H4 (cell line): ENCODE measurements at regions not wholly inside any gene's neighbourhood (a gene's known extent, or its start where the extent isn't known, plus 50 kb on each side); places are given as distances from the start of the nearest gene placed in this dataset.

Experiments used
- DNase-seq: peaks from one replicate; pipeline ENCODE4 v3.0.0-alpha.2; 2015; ENCODE audit warnings: low spot score

DNA sequence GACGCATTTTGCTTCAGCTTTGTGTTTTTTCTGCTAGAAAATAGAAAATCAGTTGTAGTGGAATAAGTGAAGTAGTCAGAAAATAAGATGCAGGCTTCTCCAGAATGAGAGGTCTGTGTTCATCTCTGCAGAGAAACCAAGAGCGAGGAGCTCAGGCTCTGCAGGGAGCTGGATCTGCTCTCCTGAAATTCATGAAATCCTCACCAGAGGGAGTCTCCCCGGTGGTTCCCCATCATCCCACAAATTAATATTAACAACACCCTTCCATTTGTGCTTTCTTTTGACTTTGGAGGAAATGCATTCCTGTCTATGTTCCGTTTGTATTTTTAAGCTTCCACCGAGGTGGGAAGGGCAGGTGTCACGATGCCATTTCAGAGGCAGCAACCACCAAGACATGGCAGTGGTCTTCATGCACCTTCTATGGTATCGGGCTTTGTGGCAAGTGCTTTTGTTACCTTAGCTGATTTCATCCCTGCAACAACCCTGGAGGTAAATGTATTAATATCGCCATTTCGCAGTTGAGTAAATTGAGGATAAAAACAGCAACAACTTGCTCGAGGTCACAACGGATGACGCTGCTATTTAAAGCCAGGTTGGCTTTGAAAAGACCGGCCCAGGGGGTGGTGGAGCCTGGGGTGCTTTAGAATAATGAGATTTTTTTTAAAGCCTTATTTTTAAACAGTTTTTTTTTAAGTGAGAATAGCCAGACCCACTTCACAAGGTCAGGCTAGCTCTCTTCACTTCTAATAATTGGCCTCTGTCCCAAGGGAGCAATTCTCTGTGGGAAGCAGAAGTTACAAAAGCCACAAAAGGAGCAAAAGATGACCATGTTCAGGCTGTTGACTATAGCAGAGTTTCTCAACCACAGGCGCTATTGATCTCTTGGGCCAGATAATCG, 367.6 kb upstream of the ERCC4 start:
- no peak for DNase-seq

DNA sequence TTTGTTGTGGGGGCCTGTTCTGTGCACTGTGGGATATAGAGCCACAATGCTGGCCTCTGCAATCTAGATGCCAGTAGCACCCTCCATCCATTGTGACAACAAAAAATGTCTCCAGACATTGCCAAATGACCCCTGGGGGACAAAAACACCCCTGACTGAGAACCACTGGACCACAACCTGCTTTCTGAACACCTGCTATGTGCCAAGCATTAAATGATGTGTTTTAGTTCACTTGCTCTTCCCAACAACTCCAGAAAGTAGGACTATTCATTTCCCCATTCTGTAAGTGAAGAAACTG, 367.0 kb upstream of the ERCC4 start:
- DNase-seq = no peak

DNA sequence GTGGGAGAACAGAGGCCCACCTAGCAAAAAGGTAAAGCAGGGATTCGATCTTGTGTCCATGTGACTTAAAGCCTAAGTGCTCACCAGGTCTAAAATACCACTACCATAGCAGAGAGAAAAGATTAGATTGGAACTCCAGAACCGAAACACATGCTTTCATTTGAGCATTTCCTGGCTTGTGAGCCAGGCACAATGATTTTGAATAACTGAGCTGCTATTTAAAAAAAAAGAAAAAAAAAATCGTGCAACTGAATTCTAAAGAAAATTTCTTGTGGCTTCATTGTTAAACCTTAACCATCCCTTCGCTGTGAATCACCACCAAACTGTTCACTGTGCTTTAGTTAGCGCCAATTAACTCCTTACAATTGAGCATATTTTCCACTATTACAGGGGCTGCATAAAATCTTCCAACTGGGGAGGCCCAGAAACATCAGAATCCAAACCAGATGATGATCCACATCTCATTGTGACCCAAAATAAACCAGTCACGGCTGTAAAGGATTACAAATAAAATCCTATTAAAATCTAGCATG, 366.4 kb upstream of the ERCC4 start:
- DNase-seq = no peak

DNA sequence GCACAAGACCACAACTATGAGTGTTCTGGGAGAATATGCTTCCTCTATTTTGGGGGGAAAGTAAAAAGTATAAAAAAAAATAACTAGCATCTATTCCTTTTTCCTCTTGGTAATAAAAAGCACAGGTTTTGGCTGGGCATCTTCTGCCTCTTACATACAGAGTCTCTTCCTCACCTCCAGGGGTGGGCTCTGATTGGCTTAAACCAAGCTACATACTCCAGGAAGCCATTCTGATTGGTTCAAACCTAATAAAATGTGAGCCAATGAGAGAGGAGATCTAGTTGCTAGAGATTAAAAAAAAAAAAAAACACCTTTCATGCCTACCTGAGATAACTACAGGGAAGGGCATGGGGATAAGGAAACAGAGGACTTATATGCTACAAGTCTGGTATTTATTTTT, 365.9 kb upstream of the ERCC4 start:
- peak; percentile 13 for DNase-seq

DNA sequence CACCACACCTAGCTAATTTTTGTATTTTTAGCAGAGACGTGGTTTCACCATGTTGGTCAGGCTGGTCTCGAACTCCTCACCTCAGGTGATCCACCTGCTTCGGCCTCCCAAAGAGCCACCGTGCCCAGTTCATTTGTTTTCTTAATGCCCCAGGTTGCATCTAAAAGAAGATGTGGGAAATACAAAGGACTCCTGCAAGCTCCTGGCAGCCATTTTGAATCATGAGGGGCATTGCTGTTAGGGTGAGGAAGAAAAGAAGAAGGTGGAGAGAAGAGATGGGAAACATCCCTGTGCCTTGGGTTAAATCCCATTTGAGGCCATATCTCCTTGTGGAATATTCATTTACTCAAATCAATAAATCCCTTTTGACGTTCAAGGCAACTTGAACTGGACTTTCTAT, 365.3 kb upstream of the ERCC4 start:
- DNase-seq = no peak

DNA sequence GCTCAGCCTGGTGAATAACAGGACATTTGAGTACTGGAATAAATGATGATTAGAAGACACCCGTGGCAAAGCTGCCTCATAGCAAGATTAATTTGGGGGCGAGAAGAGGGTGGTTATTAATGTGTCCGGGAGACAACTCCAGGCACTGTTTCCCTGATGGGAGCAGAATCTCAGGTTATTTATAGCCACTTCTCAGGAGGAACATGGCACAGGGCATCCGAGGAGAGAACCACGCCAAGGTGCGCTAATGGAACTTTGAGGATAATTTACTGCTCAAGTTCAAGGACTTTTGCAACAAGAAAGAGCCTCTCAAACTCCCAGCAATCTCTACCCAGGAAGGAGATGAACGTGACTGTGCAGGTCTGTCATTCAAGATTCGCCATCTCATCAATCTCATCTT, 362.5 kb upstream of the ERCC4 start:
- DNase-seq = no peak

DNA sequence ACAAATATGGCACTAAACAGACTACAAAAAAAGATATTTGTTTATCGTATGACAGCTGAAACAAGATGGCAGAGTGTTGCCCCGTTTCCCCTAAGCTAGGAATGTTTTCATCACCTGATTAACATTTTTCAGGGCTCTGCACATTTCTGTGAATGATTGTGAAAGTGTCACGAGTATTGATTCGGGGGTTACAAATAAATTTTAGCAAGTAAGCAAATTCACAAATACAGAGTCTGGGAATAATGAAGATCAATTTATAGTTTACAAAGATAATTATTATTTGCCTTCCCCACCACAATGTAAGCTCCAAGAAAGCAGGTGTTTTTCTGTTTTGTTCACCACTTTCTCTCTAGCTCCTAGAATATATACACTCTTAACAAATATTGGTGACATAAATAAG, 361.2 kb upstream of the ERCC4 start:
- no peak for DNase-seq

DNA sequence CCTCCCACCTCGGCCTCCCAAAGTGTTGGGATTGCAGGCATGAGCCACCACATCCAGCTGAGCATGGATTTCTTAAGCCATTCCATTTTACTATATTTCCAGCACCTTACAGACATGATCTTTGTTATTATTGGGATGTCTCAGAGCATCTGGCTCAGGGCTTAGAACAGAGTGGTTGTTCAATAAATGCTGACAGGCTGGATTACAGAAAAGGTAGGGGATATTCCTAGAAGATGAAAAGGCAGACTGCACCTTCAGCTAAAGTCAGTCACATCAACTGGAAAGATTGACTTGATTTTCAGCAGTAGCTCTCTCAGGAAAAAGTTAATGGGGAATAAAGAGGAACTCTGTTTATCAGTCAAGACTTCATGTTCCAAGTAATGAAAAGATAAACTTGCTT, 360.3 kb upstream of the ERCC4 start:
- DNase-seq = no peak

DNA sequence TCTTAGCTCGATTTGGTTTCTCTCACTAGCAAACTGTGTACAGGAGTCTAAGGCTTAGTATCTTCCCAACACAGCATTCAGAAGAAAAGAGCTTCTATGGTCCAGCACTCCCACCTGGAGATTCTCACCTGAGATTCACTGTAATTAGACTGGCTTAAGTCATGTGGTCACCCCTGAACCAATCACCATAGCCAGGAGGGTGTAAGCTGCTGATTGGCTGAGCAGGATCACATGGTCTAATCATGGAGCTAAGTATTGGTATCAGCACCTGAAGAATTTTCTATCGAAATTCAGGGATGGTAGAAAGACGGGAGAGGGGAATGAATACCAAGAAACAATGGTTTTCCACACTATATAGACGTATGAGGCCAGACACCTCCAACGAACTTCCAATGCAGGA, 359.8 kb upstream of the ERCC4 start:
- no peak for DNase-seq

DNA sequence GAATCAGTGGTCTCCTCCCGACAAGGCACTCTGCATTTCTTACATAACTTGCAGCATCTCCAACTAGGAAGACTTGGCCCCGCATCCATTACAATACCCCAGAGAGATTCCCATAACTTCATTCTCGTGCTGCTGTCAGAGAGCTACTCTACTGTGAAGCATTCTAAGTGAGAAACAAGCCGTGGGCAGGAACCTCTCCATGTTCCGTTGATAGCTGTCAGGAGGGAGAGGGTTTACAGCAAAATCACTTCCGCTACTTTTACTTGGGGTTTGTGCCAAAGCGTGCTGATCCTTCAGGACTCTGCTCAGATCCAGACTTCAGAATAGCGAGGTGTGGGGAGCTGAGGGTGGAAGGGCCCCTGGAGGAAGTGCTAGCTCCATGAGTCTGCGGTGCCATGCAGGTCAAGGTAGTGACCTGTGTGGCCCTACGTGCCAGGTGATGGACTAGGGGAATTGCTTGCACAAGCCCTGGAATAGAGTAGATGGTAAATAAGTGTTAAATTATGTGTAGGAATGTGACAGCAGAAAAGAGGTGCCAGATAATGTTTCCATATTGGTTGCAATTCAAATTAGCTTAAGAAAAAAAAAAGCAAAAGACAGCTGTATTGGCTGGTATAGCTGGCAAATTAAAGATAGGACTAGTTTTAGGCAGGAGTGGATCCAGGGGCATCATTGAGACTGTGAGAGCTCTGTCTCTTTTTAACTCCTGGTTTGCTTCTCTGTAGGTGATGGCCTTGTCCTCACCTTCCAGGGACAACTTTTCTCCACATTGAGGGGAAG, 358.5 kb upstream of the ERCC4 start:
- no peak for DNase-seq

DNA sequence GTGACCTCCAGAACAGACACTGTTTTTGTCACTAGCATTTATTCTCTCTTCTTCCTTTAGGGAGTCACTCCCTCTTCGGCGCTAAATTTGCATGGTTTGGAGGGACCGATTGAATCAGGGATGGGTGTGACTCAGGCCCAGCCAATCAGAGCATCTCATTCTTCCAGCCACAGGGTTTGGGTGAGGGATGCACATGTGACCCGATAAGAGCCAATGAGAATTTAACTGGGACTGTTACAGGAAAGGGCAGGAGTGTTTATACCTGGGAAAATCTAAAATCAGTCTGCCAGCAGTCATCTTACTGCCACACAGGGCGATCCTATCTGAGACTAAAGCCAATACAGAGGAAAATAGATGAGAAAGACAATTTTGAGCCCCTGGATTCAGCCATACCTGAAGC, 351.2 kb upstream of the ERCC4 start:
- DNase-seq = no peak

DNA sequence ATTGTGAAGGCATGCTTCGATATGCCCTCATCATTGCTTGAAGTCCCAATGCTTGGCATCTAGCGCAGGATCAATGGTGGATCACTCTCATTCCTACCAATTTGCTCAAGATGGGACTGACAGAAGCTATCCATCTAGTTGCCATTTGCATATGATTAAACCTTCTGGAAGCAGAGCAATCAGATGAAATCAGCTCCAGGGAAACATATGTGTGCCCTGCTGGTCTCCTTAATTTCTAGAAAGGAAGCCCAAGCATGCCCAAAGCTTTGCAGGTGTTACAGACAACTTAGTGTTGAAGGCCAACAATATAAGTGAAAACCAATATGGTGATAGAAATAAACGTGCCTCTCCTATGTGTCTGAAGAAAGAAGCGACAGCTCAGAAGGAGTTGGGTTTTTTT, 350.0 kb upstream of the ERCC4 start:
- no peak for DNase-seq

DNA sequence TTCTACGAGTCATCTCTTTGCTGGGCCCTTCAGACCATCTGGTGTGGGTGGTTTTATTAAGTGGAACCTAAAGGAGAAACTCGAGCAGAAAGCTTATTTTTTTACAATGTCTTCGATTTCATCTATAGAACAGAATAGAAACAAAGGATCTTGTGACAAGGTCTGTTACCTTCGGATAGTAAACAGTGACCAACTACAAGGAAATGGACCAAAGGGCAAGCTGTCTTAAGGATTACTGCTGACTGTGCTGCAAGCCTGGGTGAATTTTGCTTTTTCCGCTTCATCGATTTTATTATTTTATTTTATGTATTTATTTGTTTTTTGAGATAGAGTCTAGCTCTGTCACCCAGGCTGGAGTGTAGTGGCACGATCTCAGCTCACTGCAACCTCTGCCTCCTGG, 348.9 kb upstream of the ERCC4 start:
- DNase-seq = no peak

DNA sequence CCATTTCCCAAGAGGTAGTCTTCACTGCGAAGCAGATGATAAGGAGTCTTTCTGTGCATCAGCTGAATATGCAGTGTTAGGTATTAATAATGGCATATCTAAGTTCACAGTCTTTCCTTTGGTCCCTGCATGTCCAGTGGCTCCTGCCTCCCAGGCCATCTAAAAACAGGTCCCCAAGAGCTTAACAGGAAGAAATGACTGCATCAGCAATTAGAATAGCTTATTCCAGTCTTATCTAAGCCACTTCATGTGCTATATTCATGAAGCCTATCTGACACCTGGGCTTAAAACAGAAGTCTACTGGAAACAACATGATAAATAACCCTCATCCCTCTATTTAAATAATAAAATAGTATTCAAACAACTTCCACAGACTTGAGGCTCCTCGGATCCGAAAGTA, 346.1 kb upstream of the ERCC4 start:
- no peak for DNase-seq

DNA sequence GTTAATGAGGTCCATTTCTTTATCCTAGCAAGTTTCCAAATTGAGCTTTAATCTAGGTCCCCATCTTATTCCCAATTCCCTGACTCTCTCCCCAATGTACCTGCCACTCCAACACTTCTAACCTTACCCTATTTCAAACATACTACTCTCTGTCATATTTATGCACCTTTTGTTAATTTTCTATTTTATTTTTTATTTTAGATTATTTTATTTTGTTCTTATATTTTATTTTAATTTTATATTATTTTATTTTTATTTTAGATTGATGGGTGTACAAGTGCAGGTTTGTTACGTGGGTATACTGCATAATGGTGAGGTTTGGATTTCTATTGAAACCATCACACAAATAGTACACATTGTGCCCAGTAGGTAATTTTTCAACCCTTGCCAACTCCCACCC, 333.9 kb upstream of the ERCC4 start:
- no peak for DNase-seq

DNA sequence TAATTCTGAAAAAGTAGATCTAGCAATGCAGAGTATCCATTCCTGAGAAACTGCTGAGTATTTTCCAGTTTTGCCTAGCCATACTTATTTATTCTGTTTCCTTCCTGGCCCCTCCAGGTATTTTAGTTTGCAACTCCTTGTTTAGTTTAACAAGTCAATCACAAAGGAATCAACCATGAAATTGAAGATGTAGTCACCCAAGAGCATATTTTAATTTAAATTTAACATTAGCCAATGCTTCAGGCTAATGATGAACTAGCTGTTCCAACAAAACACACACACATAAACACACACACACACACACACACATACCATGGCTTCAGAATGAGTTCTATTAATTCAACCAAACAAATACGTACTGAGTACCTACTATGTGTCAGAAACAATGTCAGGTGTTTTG, 332.8 kb upstream of the ERCC4 start:
- no peak for DNase-seq

DNA sequence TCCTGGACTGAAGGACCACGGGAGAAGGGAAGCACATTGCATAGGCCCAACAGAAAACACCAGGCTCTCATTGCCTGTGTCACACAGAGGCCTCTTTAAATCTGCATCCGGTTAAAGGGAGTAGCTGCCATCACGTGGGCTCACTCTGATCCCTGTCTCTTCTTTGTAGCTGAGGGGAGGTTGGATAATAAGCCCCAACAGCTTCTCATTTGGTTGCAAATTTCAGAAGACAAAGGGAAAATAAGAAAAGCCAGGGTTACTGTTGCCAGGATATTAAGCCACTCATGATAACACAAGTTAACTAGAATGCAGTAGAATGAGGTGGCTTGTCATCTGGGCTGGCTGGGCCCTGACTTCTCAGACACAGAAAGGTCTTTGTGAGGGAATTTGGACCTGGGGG, 325.1 kb upstream of the ERCC4 start:
- DNase-seq = no peak

DNA sequence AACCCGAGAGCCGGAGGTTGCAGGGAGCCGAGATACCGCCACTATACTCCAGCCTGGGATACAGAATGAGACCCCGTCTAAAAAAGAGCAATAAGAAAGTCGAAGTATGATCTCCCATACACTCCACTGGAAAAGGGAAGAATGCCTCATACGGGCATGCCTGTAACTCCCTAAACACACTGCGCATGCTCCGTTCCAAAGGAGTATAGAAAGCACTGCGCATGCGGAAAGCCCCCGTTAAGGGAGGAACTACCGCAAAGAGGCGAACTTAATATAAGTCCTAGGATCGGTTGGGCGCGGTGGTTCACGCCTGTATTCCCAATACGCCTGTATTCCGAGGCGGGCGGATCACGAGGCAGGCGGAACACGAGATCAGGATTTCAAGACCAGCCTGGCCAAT, 313.1 kb upstream of the ERCC4 start:
- DNase-seq = no peak

DNA sequence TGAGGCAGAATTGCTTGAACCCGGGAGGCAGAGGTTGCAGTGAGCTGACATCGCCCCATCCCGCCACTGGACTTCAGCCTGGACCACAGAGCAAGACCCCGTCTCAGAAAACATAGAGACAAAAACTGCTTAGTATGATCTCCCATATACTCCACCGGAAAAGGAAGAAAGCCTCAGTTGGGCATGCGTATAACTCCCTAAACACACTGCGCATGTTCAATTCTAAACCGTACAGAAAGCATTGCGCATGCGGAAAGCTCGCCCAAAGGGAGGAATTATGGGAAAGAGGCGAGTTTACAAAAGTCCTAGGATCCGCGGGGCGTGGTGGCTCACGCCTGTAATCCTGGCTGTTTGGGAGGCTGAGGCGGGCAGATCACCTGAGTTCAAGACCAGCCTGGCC, 312.7 kb upstream of the ERCC4 start:
- DNase-seq = no peak

DNA sequence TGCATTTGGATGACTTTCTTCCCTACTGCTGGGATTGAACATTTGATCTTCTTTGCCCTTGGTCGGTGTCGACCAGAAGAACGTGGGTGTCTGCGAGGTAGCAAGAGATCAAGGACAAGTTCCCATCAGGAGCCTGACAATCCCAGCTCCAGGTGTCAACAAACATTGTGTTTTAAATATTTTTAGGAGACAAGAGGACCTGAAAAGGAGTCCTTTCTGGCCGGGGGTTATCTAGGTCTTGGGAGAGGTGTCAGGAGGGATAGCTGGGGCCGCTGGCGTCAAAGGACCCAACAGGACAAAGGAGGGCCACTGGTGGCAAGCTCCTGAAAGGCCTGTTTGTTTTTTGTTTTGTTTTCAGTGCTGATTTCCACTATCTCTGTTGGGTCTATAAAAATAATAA, 308.4 kb upstream of the ERCC4 start:
- DNase-seq = no peak

DNA sequence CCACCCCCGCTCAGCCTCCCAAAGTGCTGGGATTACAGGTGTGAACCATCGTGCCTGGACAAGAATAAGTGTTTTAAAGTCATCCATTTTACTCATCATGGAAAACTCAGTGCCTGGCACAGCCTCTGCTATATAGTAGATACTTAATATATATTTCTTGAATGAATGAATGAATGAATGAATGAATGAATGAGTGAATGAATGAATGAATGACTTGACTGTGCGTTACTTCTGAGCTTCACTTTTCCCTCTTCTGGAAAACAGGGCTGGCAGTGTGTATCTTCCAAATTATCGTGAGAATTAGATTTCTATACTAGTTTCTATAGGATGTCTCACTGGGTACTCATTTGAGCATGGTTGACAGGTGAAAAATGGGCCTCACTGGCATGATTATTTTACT, 307.3 kb upstream of the ERCC4 start:
- DNase-seq = no peak

DNA sequence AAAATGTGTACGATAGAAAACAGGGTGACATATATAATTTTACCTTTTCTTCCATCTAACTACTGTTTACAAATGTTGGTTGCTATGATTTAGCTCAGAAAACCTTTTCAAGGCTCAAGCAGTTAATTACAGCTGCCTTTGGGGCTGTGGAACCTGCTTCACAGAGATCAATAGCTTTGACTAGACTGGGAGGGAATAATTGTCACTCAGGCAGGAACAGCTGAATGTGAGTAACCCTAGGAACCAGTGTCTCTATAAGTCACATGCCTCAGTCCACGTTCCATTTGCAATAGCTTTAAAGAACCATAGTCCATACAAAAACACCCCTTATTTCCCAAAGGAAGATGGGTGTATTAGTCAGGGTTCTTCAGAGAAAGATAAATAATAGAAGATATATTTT, 306.8 kb upstream of the ERCC4 start:
- DNase-seq = no peak

DNA sequence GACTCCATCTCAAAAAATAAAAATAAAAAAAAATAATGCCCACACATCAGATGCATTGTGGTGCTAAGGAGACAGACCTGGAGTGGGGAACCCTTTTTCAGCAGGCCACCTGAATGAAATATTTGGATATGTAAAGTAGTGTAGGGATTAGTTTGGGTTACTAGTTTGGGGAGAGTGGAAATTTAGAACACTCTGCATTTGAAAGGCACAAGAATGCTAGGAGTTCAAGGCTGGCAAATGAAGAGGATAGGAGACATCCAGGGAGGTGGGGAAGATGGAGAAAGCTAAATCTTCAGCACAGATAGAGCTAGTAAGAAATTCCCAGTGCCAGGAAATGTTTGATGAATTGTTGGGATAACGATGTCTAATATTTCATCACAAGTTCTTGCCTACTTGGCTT, 298.3 kb upstream of the ERCC4 start:
- no peak for DNase-seq
